ENCODE measurements at regions not wholly inside any gene's neighbourhood (a gene's known extent, or its start where the extent isn't known, plus 50 kb on each side); places are given as distances from the start of the nearest gene placed in this dataset.

GRCh38 chr1:58356402-58356801, 190.1 kb downstream of the OMA1 start:
- Histone ChIP-seq H3K36me3 (ENCODE audit: control insufficient read depth in 1 of 2, insufficient read depth in 2 of 2, low read length in 2 of 2) (no peaks in the 10 kb centered on the region), H3K27me3 (ENCODE audit: insufficient read depth, low read length) (peaks cover 63% of the 10 kb centered on the region), H3K9ac (ENCODE audit: low read length) (no peak overlapping the region), H4K20me1 (ENCODE audit: insufficient read depth) (no peaks in the 10 kb centered on the region; the same call in 1 of the 2 replicates), H3K4me3 (replicated peaks in 1 of 2; ENCODE audit: low read depth in 1 of 2, low read length in 2 of 2) (no peak overlapping the region), H3K27ac (ENCODE audit: low read depth, low read length) (no peak overlapping the region), H3K9me2 (ENCODE audit: insufficient read depth) (no peaks in the 10 kb centered on the region), H3K4me2 (ENCODE audit: low read length) (no peak overlapping the region), H3K9me3 (ENCODE audit: control insufficient read depth in 1 of 2, insufficient read depth in 1 of 2, low read depth in 1 of 2, low read length in 2 of 2) (no peaks in the 10 kb centered on the region), H2AFZ (ENCODE audit: low read depth, low read length, poor library complexity, severe bottlenecking) (no peak overlapping the region), H3K4me1 (ENCODE audit: control insufficient read depth in 1 of 2, insufficient read depth in 2 of 2, low read length in 2 of 2) (no peaks in the 10 kb centered on the region), H3K79me2 (ENCODE audit: insufficient read depth, low read length) (no peaks in the 10 kb centered on the region)
- DNase-seq (ENCODE audit: low read depth, low spot score) (no peak), ATAC-seq (no peak)
- BruUV-seq (replicated peaks), result no TSS peak
- ChIA-PET CTCF (no interaction called here), RAD21 (ENCODE audit: low non-redundant PET in 1 of 2, low total read pairs in 2 of 2, uncharacterized antibody in 2 of 2, unreplicated experiment in 2 of 2) (no interaction called here), POLR2A (no interaction called here)
- TF ChIP-seq SRF (IDR thresholded peaks at IDR 0.05; ENCODE audit: low read depth) (no peak), POLR2AphosphoS5 (IDR thresholded peaks at IDR 0.05; ENCODE audit: low read depth, low read length) (no peak), ZFX (IDR thresholded peaks at IDR 0.05) (no peak), EZH2phosphoT487 (IDR thresholded peaks at IDR 0.05; ENCODE audit: borderline replicate concordance) (no peak), RAD21 (IDR thresholded peaks at IDR 0.05; ENCODE audit: low read depth) (no peak), ELF1 (IDR thresholded peaks at IDR 0.05; ENCODE audit: borderline replicate concordance, low read depth) (no peak), CBX3 (IDR thresholded peaks at IDR 0.05; ENCODE audit: low read depth) (no peak), POLR2A (IDR thresholded peaks at IDR 0.05; ENCODE audit: borderline replicate concordance, extremely low read depth, insufficient read depth, insufficient read length) (no peak), REST (IDR thresholded peaks at IDR 0.05; ENCODE audit: low read depth) (no peak), EGR1 (IDR thresholded peaks at IDR 0.05; ENCODE audit: low read depth) (no peak), MAX (IDR thresholded peaks at IDR 0.05) (no peak)
- intact Hi-C loops (cut with micrococcal nuclease), result no loop called here
